Epithelial cell of esophagus (primary cell): ENCODE measurements at regions not wholly inside any gene's neighbourhood (a gene's known extent, or its start where the extent isn't known, plus 50 kb on each side); places are given as distances from the start of the nearest gene placed in this dataset.

ENCODE experiments used
- DNase-seq: peaks from one replicate; pipeline ENCODE4 v3.0.0; 2010; ENCODE audit warnings: low read depth
- H3K4me3 ChIP-seq: 2 replicates; pipeline ENCODE4 v1.5.1; 2011; ENCODE audit warnings: mild to moderate bottlenecking, low read length, control low read depth
- CTCF ChIP-seq: IDR thresholded peaks from 2 replicates; pipeline ENCODE4 v1.5.1; 2011; ENCODE audit warnings: low read depth, mild to moderate bottlenecking, low read length, control low read depth, inconsistent platforms; ENCODE audit not compliant: insufficient read depth; ENCODE audit errors: missing control alignments

GRCh38 chr1:98457248-98457647 lies 204.3 kb upstream of the SNX7 start:
- no peak for TF ChIP-seq CTCF
- DNase-seq, result no peak
- H3K4me3 ChIP-seq, result no peak overlapping the region

- no peak for TF ChIP-seq CTCF
- DNase-seq, result no peak
- H3K4me3 ChIP-seq, result no peak overlapping the region
Measured at GRCh38 chr1:98454666-98455065, 206.9 kb upstream of the SNX7 start.

- no peak for TF ChIP-seq CTCF
- H3K4me3 ChIP-seq, result no peak overlapping the region
- DNase-seq, result no peak
Measured at GRCh38 chr1:98453066-98453465, 208.5 kb upstream of the SNX7 start.

GRCh38 chr1:98452162-98452561 lies 209.4 kb upstream of the SNX7 start:
- DNase-seq, result no peak
- TF ChIP-seq CTCF, result no peak
- no peak overlapping the region for H3K4me3 ChIP-seq

GRCh38 chr1:98441281-98441680 lies 220.2 kb upstream of the SNX7 start:
- no peak for TF ChIP-seq CTCF

GRCh38 chr1:98439471-98439870 lies 222.1 kb upstream of the SNX7 start:
- no peak overlapping the region for H3K4me3 ChIP-seq

More at GRCh38 chr1:98441281-98441680, 220.2 kb upstream of the SNX7 start:
- no peak overlapping the region for H3K4me3 ChIP-seq
- no peak for DNase-seq

More at GRCh38 chr1:98439471-98439870, 222.1 kb upstream of the SNX7 start:
- DNase-seq, result no peak
- TF ChIP-seq CTCF, result no peak
